Body of pancreas (tissue), 4 donors: ENCODE measurements at regions not wholly inside any gene's neighbourhood (a gene's known extent, or its start where the extent isn't known, plus 50 kb on each side); places are given as distances from the start of the nearest gene placed in this dataset.

Source experiments
- CTCF ChIP-seq, 7 experiments: fragments of 450-650 bp in 4 of 7; fragments of 200-600 bp in 3 of 7; sonication (generic) in 3 of 7; IDR thresholded peaks; one replicate each; pipeline ENCODE4 v1.5.1; 2016 to 2019; ENCODE audit warnings: antibody characterized with exemption in 7 of 7
- POLR2A ChIP-seq, 3 donors: fragments of 450-650 bp; IDR thresholded peaks; one replicate each; pipeline ENCODE4 v1.6.1; 2016; ENCODE audit warnings: antibody characterized with exemption in 3 of 3, mild to moderate bottlenecking in 2 of 3

DNA sequence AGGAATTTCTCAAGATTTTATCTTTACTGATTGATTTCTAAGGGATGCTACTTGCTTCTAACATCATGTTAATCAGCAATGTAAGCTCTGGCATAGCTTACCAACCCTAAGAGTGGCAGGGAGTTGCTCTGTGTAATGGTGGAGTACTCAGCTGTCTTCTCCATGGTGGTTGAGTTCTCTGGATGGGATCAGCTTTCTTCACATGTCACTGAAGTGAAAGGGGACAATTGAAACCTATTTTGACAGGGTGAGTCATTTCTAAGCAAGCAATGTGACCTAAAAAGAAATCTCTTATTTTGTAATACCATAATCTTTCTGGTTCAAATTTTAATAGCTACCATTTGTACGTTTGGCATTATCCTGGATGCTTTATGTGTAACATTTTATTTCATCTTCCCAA is 430.4 kb downstream of the GJA1 start:
- no peak for TF ChIP-seq CTCF (IDR thresholded peaks at IDR 0.05)
- TF ChIP-seq POLR2A (IDR thresholded peaks at IDR 0.05) = no peak
